Activated CD8-positive, alpha-beta memory T cell treated with anti-CD3 and anti-CD28 coated beads for 4 hours (primary cell): ENCODE measurements at regions not wholly inside any gene's neighbourhood (a gene's known extent, or its start where the extent isn't known, plus 50 kb on each side); places are given as distances from the start of the nearest gene placed in this dataset.
"Not testable (repeated sequence)": the region's sequence is repeated elsewhere in the genome, so short reads cannot be mapped to it uniquely, and the experiment has no call there.

ENCODE experiments used
- DNase-seq, 2 donors: peaks; one replicate each; pipeline ENCODE4 v3.0.0-alpha.2; 2020; ENCODE audit warnings: low read depth in 2 of 2

DNA sequence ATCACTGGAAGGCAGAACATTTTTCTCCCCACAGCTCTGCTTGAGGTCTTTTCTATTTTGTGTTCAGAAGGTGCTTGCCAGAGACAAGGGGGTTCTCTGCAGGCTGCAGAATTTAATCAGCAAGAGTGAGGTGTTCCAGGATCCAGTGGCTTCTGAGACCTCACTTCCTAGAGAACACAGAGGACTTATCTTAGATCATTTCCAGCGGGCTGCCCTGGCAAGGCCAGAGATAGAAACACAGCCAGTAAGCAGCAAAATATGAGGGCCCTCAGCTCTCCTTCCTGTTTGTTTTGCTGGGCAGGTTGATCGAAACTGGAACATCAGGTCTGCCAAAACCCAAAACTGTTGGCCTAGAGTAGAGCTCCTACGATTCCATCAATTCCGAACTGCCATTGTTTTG, 187.3 kb downstream of the DIRAS2 start:
- no peak for DNase-seq

DNA sequence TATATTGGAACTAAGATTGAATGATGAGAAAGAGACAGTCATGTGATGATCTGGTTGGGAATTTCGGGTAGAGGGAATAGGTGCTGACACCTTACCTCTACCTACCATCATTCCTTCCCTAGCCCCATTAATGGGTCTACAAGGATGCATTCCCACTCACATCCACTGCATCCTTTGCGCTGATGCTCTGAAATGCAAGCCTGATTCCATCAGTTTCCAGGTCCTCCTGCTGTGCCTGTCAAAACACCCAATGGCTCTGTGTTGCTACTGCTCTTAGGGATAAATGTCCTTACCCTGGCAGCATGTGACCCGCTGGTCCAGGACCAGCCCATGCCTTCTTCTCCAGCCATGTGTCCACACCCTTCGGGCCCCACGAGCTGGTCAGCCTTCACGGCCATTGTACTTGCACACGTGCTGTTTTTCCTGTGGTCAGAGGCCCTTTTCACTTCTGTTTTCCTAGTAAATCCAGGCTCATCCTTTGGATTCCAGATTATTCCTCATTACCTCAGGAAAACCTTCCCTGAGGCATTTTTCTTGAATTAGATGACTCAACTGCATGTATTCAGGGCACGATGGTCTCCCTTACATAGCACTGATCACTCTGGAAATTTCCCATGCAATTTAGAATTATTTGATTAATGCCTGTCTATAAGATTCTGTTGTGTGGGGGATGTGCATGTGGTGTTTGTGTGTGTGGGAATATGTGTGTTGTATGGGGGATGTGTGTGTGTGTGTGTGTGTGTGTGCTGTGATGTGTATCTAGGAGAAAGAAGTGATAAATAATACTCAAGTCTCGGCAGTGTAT, 185.0 kb downstream of the DIRAS2 start:
- no peak for DNase-seq

DNA sequence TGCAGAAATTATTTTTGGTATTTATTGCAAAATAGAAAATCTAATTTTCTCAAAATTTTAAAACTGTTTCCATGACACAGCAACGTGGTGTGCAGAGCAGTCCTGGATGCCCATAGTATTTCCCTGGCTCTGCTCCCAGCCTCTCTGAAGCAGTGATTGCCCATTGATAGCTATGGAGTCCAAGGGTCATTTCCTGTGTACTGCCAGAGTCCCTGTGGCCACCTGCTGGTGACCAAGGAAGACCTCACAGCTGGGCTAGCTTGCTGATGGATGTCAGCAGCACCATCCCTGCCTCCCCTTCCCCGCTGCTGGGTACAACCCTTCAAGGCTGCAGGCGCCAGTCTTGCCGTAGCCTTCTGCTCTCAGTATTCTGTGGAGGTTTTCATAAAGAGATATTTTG, 184.1 kb downstream of the DIRAS2 start:
- DNase-seq: no peak

DNA sequence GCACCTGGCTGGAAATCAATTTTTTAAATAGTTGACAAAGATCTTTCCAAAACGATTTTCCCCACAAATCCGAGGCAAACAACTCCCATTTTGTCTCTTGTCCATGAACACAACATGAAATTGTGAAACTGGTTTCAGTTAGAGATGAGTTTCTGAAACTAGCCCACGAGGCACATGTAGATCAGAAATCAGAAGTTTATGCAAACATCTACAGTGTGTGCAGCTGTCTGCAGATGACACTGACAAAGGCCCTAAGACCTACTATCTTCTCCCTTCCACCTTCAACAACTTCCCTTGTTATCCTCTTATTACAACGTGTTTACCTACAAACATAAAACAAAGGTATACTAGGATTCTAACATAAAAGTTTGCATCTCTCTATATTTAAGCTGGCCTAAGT, 183.3 kb downstream of the DIRAS2 start:
- DNase-seq: no peak

DNA sequence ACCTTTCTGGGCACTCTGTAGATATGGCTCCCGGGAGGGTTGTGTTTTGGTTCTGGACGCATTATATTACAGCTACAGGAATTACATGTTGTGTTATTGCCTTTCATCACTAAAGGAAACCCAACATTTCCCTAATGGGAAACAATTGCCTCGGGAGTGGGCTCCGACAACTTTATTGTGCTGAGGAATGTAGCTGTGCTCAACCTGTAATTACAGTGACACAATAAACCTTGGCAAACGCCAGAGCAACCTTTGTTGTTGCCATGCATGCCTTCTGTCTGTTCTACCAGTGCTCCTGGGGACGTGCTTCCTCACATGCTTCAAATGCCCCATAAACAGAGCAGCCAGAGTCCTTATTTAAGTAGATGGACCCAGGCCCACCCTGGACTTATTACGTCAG, 182.4 kb downstream of the DIRAS2 start:
- no peak for DNase-seq

DNA sequence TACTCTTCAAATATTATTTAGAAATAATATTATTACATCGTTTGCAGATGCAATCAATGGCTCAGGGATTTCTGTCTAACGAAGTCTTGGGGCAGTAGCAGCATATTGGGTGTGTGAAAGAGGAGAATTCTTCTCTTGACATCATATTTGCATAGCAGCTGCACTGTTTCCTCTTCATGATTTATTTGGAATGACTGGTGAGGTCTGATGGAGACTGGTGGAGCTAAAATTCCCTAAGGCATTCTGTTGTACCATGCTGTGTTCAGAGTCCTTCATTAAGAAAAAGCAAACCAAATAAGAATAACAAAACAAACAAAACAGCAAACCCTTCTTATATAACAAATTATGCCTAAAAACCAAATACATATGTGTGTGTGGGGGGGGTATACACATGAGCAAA, 177.6 kb downstream of the DIRAS2 start:
- DNase-seq: no peak

DNA sequence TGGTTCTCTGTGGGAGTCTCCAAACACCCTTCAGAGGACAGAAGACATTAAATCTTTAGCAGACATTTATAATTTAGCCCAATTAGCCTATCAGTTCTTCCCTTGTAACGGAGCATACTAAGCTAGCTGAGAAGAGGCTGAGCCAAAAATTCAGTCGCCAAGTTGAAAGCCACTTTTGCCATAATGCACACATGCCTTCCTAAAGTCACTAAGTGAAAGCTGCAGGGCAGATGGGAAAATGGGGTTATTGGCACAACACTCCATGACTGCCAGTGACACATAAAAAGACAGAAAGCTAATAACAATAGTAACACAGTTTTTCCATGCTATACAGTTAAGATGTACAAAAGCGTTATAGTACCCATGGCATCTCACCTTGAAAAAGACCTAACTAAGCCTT, 176.2 kb downstream of the DIRAS2 start:
- no peak for DNase-seq

DNA sequence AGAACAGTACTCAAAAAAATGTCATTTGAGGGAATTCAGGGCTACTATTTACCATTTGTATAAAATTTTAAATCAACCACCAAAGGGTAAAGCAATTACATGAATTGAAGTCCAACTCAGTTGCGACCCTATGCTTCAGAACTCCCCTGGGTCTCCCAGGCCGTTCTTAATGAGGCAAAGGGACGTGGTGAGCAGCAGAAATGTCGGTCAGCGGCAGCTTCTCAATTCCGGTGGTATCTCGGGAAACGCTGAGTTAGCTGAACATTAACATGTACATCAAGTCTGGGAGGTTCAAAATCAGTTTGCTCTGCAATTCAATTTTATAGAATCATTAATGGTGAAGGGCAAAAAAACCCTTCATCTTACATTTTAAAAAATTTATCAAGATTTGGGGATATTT, 173.2 kb downstream of the DIRAS2 start:
- no peak for DNase-seq

DNA sequence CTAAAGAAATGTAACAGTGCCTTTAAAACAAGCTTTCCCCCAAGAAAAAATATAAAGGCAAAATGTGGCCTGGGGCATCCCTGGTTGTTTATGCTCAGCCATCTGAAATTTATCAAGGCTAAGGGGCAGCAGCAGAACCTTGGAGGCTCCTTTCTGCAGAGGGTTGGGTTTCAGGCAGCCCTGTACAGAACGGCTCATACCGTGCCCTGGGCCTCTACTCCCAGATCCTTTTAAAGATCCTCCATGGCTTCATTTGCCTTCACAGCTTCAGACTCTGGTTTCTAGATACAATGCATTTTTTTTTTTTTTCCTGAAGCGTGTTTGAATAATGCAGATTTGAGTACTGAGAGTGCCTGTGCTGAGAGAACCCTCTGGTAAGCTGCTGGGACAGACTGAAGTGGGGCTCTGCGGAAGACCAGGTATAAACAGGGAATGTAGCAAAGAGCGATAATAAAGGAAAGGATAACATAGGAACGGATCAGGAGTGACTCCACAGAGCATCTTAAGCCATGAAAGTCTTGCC, 172.7 kb downstream of the DIRAS2 start:
- no peak for DNase-seq

DNA sequence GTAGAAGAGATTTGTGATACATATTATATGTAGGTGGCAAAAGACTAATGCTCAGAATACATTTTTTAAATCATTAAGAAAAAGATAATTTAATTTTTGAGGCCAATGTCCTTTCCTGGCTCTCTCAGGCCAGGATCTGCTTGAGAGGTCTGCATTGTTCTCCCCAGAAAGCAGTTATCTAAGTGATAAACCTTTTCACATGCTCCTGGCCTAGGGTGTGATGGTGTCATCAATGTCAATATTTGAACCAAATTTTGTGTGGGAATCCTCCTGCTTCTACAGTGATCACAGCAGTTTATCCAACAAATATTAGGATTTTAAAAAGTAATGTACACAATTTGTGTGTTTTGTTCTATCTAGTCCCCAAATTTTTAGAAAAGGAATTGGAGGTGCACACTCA, 166.6 kb downstream of the DIRAS2 start:
- DNase-seq: no peak

DNA sequence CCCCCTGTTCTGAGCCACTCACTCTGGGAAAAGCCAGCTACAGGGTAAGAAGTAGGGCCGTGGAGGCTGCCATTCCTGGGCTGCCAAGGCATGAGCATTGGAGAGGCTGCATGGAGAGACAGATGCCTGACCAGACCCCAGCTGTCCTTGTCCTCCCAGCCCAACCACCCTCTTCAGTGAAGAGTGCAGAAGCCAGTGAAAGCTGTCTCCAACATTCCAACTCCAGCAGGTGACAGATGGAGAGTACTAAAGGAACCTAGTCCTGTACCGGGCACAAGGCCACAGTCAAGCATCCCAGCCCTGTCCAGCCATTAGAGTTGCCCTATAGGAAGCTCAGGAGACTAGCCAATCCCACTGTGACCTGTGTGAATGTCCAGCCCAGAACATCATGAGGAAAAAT, 165.1 kb downstream of the DIRAS2 start:
- no peak for DNase-seq

DNA sequence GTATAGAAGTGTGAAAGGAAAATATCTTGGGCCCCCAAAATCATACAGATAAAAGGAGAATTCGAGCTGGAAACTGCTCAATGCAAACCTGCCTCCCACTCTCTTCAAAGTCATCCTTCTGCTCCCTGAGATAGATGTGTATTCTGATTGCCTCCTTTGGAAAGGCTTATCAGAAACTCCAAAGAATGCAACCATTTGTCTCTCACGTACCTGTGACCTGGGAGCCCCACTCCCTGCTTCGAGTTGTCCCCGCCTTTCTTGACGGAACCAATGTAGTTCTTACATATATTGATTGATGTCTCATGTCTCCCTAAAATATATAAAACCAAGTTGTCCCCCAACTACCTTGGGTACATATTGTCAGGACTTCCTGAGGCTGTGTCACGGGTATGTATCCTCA, 163.8 kb downstream of the DIRAS2 start:
- no peak for DNase-seq

DNA sequence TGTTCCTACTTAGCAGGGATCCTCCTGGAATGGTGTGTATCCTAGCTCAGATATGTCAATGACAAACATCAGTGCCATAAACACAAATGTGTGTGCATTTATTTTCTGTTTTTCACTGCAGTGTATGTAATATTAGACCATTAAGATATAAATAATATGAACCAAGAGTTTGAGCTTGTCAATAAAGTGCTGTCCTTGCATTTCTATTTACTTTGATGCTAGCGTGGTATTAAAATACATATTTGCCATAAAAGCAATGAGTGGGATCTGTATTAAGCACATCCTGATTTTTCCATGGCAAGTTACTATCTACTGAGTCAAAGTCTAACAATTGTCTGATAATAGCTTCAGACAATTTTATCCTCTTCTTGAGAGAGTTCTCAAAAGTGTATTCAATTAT, 157.6 kb downstream of the DIRAS2 start:
- no peak for DNase-seq

DNA sequence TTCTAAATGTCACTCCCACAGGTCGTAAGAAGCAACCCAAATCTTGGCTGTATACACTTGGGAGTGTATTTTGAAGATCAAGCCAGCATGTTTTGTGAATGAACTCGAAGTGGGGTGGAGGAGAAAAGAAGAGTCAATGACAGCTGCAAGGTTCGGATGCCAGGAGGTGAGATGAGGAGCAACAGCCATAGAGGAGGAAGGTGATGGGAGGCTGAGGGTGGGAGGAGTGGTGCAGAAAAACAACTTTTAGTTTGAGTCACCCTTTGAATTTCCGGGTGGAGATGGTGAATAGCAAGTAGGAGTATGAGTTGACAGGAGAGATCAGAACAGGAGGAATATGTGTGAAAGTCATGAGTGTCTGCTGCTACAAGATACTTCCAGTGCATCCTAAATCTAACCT, 153.6 kb downstream of the DIRAS2 start:
- no peak for DNase-seq

DNA sequence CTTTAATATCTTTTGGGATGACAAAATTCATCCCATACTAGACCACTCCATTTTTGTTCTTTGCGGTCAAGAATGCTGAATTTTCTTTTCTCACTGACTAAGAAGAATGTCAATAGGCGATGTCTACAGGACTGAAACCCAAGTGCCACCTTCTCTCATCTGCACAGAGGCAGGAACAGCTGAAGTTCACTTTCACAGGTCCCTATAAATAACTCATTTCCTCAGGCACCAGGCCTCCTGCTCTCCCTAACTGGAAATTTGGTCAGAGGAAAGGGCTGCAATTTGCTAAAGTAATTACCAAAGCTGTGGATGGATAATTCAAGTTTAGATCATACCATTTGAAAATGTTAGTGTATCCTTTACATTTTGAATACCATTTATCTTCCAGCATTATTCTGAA, 142.9 kb downstream of the DIRAS2 start:
- DNase-seq: no peak

DNA sequence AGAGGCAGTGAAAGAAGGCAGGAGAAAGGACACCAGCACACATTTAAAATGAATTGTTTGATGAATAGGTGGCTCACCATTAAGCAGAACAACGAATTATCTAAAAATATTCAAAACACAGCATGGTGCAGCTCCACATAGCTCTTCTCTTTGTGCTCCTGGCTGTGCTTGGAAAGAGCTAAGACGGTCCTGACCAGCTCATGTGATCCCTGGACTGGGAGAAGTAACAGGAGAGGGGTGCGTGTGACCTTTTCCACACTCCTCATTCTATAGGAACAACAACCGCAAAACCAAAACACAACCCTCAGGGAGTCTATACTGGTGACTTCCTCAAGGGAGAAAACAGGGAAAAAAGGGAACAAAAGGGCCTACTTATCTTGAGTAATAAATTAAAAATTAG, 140.5 kb downstream of the DIRAS2 start:
- DNase-seq: no peak

DNA sequence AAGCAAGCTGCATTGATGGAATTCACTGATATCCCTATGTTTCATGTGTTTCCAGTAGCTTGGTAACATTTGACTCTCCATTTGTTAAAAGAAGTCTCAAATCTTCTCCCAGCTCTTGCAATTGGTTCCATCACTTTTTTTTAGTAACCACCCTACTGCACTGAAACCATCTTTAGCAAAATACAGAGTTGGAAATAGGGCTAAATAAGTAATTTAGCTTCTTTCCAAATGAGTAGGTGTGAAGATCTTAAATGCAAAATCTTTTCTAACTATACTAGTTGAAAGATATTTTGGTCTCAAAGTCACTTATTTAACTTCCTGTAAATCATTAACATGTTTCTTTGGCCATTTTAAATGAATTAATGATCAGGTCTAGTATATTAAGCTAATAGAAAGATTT, 138.1 kb downstream of the DIRAS2 start:
- DNase-seq: no peak

DNA sequence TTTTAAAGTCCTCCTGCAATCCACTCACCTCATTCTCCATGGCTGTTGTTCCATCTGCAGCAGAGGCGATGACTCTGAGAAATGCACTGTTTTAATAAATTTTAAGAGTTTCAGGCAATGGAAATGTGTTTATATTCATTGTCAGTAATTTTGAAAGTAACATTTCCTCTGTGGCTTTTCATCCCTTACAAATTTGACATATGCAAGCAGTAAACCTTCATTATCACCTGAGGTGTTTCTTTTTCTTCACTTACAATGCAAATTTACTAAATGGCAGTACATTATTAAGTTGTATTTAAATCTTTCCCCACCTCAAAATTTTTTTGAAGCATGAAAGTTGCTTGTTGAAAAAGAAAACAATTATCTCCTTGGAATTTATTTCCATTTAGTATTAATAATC, 136.9 kb downstream of the DIRAS2 start:
- no peak for DNase-seq

DNA sequence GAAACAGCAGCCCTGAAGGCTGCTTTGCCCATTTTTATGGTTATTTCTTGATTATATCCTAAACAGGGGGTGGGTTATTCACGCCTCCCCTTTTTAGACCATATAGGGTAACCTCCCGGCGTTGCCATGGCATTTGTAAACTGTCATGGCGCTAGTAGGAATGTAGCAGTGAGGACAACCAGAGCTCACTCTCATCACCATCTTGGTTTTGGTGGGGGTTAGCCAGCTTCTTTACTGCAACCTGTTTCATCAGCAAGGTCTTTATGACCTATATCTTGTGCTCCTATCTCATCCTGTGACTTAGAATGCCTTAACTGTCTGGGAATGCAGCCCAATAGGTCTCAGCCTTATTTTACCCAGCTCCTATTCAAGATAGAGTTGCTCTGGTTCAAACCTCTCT, 136.2 kb downstream of the DIRAS2 start:
- DNase-seq: not testable (repeated sequence)

DNA sequence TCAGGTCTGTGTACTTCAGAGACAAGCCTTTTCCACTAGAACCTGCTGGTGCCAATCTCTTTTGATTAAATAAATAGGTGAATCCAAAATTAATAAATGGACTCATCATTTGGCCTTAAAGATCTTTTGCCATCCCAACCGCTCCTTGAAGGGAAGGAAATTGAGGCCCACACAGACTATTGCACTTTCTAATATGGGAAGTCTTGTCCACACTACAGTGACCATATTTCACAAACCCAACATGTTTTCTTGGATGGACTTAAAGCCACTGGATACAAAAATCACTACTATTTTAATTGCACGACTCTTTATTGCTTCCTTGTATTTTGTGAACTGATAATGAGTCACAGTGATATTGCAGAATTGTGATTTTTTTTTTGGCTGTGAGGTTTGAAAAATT, 135.0 kb downstream of the DIRAS2 start:
- DNase-seq: no peak

DNA sequence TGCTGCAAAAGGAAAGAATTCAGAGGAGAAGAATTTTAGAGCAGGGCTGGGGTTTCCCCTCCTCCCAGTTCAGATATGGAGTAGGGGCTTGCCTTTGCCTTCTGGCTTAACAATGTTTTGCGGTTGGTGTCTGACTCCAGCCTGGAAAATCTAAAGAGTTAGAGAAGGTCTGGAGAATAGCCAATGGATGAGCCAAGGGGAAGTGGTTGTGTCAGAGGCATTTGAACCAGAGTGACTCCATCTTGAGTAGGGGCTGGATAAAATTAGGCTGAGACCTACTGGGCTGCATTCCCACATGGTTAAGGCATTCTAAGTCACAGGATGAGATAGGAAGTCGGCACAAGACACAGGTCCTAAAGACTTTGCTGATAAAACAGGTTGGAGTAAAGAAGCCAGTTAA, 133.7 kb downstream of the DIRAS2 start:
- DNase-seq: no peak

DNA sequence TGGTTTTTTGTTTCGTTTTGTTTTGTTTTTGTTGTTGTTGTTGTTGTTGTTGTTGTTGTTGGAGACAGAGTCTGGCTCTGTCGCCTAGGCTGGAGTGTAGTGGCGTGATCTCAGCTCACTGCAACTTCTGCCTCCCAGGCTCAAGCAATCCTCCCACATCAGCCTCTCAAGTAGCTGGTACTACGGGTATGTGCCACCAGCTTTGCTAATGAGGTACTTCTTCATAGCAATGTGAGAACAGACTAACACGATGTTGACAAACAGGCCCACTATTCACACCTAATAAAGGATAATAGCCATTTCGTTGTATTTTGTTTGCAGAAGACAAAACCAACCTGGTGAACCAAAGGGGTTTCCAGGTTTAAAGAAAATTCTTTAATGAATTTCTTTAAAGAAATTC, 130.9 kb downstream of the DIRAS2 start:
- no peak for DNase-seq

DNA sequence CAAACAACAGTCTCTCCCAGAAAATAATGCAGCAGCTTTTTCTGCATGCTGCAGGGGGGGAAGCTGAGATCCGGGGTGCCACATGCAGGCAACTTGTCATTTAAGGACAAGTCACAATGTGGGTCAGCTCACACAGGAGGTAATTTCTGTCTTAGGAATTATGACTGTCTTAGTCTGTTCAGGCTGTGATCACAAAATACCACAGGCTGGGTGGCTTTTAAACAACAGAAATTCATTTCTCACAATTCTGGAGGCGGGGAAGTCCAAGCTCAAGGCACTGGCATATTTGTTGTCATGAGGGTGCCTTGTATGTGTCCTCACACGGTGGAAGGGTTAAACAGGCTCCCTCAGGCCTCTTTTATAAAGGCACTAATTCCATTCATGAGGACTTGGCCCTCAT, 127.7 kb downstream of the DIRAS2 start:
- DNase-seq: no peak

DNA sequence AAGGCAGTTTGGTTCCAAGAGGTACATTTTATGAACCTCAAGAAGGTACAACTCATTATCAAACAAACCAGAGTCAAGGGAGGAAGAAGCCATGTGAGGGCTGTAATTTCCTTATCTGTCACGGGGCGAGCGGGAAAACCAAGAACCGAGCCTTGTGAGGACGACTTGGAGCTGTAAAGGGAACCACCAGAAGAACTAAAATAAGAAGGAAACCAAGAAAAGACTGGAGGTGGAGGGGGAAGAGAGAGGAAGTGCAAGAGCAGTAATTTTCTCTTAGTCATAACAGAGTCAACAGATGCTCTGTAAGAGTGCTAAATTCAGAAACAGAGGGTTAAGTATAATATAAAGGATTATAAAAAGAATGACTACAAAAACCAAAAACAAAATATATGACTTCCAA, 127.1 kb downstream of the DIRAS2 start:
- DNase-seq: no peak
